NCI-H2107 treated with DMSO at 0.1 percent for 48 hours (cell line): ENCODE measurements at regions not wholly inside any gene's neighbourhood (a gene's known extent, or its start where the extent isn't known, plus 50 kb on each side); places are given as distances from the start of the nearest gene placed in this dataset.
"Not testable (repeated sequence)": the region's sequence is repeated elsewhere in the genome, so short reads cannot be mapped to it uniquely, and the experiment has no call there.

Experiments
- DNase-seq: peaks from one replicate; lab custom pipeline; 2025; ENCODE audit not compliant: unreplicated experiment; lab: John Stamatoyannopoulos, UW

DNA sequence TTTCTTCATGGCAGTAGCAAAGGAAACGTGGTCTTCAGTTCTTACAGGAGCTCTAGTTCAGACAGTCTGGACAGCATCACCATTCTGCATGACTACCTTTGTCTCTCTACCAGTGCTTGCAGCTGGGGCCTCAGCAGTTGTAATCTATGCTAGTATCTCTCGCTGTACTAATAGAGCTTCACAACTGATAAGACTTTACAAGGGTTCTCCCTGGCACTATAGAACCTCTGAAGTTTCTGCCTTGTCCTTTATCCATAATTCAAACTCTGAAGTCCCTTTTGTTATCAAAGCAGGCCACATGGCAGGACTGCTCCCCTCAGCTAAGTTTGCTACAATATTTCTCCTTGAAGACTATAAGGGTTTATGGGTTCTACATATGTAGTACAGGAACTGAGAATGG lies 842.1 kb upstream of the ADGRB3 start:
- no peak for DNase-seq

DNA sequence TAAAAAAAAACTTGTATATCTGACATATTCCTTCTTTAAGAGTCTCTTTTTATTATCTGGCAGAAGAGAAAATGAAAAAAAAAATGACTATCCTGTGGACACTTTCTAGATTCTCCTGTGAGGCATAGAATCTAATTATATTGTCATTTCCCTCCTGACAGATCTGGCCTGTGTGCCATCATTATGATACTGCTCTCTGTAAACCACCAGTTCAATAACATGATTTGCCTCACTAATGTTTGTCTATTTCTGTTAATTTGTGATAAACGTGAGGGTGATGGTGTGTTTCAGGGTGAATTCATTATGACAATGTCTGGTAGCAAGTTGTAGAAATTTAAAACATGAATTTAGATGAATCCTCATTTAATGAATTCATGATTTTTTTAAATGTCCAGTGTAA lies 844.5 kb upstream of the ADGRB3 start:
- no peak for DNase-seq

DNA sequence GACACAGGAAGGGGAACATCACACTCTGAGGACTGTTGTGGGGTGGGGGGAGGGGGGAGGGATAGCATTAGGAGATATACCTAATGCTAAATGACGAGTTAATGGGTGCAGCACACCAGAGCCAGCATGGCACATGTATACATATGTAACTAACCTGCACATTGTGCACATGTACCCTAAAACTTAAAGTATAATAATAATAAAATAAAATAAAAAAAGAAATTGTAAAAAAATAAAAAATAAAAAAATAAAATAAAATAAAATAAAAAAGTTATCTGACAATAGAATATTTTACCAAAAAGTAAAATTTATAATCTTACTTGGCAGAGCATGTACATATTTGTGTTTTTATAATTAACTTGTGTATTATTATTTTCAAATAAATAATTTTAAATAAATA lies 848.0 kb upstream of the ADGRB3 start:
- not testable (repeated sequence) for DNase-seq

DNA sequence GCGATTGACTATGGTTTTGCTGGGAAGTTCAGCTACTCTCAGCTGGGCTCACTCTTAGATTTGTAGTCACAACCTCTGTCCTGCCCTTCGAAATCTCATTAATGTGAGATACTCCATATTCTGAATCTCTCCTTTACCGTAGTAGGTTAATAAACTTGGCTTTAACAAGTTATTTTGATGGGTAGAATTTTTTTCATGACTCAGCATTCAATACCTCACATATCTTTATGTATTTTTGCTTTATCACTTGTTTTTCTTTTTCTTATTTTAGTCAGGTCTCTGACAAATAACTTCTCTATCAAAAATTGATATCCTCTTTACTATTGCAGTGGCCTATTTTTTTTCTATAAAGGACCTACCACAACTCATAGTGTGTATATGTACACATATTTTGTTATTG lies 855.2 kb upstream of the ADGRB3 start:
- DNase-seq: no peak

DNA sequence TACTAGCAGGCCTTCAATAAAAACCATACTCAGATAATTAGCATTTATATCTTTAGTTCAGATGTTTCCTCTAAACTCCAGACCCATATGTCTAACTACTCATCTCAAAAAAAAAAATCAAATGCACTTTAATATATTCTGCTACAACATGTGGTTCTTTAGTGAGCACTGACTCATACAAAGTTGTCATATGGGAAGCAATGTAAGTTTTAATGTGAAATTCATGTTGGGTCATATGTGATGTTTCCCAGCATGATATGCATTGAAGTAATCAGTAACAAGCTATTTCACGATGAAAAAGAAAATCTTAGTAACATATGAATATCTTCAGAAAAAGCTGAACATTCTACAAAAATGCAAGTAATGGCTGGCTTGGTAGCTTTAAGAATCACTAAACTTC lies 859.7 kb upstream of the ADGRB3 start:
- no peak for DNase-seq

DNA sequence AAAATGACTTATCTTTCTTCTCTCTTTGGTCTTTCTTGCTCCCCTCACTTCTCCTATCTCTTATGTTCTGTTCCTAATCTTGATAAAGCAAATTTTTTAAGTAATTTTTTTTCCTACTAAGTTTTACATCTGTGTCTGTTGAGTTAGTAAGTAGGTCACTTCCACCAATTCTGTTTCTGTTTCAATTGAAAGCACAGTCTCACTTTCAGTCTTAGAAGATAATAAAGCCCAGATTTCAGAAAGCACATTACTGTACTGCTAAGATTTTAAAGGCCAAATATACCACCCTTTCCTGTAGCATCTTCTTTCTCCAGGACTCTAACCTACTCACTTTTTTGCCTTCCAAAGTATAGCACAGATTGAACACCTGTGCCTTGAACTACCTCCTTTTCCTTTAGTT lies 866.1 kb upstream of the ADGRB3 start:
- DNase-seq: no peak

DNA sequence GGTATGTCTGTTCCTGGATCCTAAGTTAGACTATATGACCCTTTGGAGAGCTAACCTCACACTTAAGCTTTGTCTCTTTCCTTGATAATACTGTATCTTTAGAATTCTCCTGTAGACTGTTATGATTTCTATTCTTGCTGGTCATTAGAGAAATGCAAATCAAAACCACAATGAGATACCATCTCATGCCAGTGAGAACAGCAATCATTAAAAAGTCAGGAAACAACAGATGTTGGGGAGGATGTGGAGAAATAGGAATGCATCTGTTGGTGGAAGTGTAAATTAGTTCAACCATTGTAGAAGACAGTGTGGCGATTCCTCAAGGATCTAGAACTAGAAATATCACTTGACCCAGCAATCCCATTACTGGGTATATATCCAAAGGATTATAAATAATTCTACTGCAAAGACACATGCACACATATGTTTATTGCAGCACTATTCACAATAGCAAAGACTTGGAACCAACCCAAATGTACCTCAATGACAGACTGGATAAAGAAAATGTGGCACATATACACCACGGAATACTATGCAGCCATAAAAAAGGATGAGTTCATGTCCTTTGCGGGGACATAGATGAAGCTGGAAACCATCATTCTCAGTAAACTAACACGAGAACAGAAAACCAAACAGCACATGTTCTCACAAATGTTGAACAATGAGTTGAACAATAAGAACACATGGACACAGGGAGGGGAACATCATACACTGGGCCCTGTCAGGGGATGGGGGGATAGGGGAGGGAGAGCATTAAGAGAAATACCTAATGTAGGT lies 867.8 kb upstream of the ADGRB3 start:
- DNase-seq: not testable (repeated sequence)

DNA sequence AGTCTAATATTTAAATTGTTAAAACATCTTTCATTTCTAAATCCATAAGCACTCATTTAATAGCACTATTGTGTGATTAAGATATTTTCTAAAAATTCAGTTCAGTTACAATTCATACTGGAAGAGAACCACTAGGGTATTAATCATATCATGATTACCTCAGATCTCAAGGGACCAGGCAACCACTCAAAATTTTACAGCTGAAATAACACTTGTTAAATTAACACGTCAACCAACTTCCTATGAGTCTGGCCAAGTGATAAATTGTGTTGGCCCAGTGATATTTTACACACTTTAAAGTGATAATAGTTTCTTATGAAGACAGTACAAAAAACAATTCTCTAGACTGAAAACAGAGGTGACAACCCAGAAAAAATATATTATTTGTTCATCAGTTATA lies 869.0 kb upstream of the ADGRB3 start:
- DNase-seq: no peak

DNA sequence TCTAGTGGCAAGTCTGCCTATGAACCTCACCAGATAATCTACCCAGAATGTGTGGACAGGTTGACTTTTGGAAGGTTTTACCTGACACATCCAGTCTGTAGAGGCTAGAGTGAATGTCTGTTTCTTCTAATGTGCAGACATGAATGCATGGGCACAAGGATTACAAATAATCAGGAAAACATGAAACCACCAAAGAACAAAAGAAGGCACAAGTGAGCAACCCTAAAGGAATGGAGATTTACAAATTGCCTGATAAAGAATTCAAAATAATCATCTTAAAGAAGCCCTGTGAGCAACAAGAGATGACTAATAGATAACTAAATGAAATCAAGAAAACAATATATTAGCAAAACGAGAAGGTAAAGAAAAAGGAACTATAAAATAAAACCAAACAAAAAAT lies 876.1 kb upstream of the ADGRB3 start:
- DNase-seq: no peak

DNA sequence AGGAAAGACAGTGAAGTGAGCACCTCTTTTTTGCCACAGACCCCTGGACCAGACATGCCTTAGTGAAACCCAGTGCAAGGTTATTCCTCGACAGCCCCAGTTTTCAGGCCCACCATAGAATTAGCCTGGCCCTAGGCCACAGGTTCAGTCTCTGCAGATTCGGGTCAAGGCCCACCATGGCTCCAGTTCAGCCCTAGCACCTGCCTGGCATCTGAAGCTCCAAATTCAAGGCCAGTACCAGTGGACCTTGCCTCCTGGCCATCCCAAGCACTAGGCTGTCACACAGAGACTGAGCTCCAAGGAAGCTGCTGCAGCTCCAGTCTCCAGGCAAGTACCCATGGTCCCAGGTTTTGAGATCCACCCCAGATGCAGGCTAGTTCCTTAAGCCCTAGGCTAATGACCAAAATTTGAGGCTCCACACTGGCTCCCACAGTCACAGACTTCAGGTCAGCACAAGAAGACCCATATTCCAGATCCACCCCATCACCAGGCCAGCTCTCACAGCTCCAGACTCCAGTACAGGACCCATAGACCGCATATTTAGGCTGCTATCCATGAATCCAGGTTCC lies 877.5 kb upstream of the ADGRB3 start:
- DNase-seq: no peak

DNA sequence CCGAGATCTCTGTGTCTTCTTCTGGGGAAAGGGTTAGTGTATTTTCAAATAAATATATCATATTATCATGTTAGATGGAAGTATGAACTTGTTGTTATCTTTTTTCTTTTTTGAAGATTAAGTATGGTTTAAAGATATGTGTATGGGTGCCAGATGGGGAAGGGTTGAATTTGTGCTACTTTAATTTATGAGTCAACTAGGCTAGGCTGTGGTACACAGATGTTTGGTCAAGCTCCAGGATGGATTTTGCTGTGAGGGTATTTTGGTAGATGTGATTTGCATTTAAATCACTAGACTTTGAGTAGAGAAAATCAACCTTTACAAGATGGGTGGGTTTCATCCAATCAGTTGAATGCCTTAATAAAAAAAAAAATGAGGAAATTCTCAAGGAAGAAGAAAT lies 886.6 kb upstream of the ADGRB3 start:
- no peak for DNase-seq

DNA sequence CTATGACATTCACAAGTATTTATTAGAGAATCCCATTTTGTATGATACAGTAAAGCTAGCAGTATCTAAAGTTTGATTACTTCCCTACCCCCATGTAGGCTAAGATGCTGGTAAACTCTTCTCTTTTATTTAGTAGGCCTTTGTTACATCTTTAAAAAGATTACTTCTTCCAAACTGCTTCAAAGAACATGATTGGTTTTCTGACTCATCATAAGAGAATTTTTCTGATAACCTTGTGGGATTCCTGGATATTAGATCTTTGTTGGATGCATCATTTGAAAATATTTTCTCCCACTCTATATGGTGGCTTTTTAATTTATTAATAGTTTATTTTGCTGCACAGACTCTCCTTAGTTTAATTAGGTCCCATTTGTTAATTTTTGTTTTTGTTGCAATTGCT lies 898.3 kb upstream of the ADGRB3 start:
- DNase-seq: no peak

DNA sequence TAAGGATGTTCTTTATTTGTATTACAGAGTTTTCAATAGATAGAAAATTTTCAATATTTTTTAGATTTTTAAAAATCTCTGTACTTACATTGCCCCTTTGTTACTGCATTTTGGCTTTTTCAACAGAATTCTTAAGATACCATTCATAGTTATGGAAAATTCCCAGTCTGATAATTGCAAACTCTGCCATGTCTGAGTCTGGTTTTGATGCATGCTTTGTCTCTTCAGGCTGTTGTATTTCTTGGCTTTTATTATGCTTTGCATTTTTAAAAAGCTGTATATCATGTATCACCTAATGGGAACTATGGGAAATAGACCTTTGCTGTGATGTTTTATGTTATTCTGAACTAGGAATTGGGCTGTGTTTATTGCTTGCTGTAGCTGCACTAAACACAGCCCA lies 898.9 kb upstream of the ADGRB3 start:
- DNase-seq: no peak

DNA sequence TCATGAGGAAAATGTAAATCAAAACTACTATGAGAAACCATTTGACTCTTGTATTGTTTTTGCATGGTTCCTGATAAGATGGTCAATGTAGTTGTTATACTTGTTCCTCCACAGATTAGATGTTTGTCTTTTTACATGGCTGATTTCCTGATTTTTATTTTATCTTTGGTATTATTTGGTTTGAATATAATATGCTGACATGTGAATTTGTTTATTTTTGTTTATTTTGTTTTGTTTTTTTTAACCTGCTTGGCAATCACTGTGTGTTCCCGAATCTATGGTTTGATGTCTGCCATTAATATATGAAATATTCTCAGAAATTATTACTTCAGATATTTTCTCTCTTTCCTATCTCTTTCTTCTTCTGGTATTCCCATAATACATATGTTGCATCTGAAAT lies 899.5 kb upstream of the ADGRB3 start:
- DNase-seq: no peak

DNA sequence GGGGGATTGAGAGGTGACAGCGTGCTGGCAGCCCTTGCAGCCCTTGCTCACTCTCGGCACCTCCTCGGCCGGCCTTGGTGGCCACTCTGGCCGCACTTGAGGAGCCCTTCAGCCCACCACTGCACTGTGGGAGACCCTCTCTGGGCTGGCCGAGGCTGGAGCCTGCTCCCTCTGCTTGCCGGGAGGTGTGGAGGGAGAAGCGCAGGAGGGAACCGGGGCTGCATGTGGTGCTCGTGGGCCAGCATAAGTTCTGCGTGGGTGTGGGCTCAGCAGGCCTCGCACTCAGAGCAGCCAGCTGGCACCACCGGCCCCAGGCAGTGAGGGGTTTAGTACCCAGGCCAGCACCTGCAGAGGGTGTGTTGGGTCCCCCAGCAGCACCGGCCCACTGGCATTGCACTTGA lies 912.2 kb upstream of the ADGRB3 start:
- DNase-seq: no peak

DNA sequence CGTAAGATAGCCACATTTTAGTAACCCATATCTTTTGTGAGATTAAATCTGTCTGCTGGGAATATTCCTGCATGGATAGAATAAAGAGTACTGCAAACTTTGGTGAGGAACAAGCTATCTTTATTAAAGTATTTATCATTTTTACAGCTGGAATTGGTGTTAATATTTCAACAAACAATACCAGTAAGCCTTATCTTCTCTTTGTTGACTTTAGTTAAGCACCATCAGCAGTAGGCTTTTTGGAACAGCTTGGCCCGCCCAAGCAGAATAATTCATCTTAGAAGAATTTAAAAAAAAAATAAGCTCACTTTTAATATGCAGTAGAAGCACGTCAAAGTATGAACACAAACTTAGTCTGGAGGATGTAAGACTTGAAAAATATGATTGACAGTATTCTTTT lies 917.8 kb upstream of the ADGRB3 start:
- DNase-seq: no peak

DNA sequence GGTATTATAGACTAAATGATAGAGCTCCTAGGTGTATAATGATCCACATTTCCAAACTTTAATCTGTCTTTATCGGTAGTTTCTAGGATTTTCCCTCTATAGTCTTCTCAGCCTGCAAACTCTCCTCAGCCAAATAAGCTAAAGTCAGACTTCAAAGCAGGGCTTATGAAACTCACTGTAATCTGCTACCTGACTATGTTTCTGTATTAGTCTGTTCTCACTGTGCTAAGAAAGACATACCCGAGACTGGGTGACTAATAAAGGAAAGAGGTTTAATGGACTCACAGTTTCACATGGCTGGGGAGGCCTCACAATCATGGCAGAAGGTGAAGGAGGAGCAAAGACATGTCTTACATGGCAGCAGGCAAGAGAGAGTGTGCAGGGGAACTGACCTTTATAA lies 928.7 kb upstream of the ADGRB3 start:
- no peak for DNase-seq

DNA sequence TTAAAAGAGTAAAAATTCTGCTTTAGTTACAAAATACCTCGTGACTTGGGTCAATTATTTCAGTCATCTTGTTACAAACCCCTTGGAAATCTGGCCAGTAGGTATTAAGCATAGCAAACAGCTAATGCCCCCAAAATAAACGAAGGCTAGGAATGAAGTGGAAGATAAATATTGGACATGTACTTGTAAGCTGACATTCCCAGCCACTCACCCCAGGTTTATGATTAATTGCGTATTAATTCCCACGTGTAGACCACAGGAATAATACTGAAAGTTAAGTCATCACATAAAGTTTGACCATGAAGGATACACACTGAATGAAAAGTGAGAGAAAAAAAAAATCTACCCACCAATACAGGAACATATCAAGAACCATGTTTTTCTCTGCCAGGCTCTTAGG lies 936.5 kb upstream of the ADGRB3 start:
- no peak for DNase-seq

DNA sequence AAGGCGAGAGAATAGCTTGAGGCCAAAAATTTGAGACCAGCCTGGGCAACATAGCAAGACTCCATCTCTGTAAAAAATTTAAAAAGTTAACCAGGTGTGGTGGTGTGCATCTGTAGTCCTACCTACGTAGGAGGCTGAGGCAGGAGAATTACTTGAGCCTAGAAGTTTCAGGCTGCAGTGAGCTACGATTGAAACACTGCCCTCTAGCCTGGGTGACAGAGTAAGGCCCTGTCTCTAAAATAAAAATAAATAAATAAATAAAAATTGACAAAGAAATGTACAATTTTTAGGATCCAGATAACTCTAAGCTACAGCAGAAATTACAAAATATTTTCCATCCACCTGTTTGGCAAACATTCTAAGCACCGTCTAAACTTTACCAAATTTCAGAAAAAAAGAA lies 941.0 kb upstream of the ADGRB3 start:
- no peak for DNase-seq

DNA sequence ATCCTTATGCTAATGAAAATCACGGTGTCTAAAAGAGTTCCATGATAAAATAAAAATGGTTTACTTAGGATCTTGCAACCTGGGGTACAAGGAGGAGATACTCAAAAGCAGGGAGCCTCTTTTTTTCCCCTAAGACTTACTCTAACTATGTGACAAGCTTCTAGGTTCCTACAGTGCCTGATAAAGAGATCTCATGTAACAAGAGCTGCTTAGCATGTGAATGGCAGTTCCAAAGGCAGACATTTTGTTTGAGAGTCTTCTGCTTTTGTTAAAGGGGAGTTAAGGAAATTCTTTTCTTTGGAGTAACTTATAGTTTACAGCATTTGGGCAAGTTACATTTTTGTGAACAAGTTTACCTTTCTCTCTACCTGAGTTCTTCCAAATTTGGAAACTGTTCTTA lies 945.8 kb upstream of the ADGRB3 start:
- DNase-seq: no peak

DNA sequence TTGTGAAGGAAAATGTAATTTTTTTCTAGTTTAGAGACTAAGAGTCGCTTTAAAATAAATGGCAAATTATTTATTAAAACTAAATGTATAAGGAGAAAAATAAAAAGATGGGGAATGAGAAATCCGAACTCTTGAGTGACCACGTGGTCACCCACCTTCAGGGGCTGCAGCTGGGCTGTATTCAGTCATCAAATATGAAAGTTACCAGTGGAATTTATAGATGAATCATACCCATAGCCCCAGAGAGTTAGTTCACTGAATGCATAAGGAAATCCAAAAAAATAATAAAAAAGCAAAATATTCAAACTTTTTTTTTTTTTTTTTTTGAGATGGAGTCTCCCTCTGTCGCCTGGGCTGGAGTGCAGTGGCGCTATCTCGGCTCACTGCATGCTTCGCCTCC lies 947.7 kb upstream of the ADGRB3 start:
- DNase-seq: no peak

DNA sequence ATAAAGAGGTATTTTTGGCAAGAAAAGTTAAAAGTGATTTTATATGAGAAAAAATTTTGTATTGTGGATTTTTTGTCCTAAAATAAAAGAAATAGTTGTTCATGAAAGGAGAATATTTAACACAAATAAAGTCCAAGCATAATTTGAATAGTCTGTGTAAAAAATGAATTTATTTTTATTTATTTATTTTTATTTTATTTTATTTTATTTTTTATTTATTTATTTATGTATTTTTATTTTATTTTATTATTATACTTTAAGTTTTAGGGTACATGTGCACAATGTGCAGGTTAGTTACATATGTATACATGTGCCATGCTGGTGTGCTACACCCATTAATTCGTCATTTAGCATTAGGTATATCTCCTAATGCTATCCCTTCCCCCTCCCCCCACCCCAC lies 948.9 kb upstream of the ADGRB3 start:
- not testable (repeated sequence) for DNase-seq

DNA sequence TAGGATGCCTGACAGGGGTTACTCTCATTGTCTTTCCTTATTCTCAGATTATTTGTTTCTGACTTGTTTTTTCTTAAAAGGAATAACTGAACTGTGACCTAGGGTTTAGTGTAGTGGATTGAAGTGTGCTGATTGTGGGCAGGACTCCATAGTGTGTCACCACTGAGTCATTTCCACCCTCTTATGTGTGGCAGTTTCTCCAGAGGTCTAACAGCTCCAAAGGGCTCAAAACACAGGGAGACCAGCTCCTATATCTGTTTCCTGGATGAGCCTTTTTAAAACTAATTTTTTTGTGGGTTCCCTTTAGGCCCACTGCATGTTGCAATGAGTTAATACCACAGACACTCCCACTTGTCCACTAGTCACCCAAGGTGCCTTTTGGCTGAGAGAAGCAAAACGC lies 951.1 kb upstream of the ADGRB3 start:
- DNase-seq: no peak
